Memory B cell (primary cell): ENCODE measurements at regions not wholly inside any gene's neighbourhood (a gene's known extent, or its start where the extent isn't known, plus 50 kb on each side); places are given as distances from the start of the nearest gene placed in this dataset.

ENCODE experiments used
- ATAC-seq: fragments of 150-1000 bp; cut with Tn5 transposase; 2 replicates; pipeline ENCODE4 v1.10.0; 2021; ENCODE audit warnings: low read depth, mild to moderate bottlenecking, moderate library complexity
- DNase-seq, 2 donors: peaks; one replicate each; pipeline ENCODE4 v3.0.0; 2022; ENCODE audit warnings: low spot score in 2 of 2
- H3K27ac Mint-ChIP-seq: one replicate; pipeline ENCODE4 v1.8.0; 2022; ENCODE audit warnings: mild to moderate bottlenecking, moderate library complexity, mixed read lengths
- H3K27me3 Mint-ChIP-seq: one replicate; pipeline ENCODE4 v1.8.0; 2022; ENCODE audit warnings: mixed read lengths
- H3K36me3 Mint-ChIP-seq: one replicate; pipeline ENCODE4 v1.8.0; 2022; ENCODE audit warnings: mild to moderate bottlenecking, mixed read lengths
- H3K4me1 Mint-ChIP-seq: one replicate; pipeline ENCODE4 v1.8.0; 2022; ENCODE audit warnings: mixed read lengths
- H3K4me3 Mint-ChIP-seq: one replicate; pipeline ENCODE4 v1.8.0; 2022; ENCODE audit warnings: mild to moderate bottlenecking, moderate library complexity, mixed read lengths
- H3K9me3 Mint-ChIP-seq: one replicate; pipeline ENCODE4 v1.8.0; 2022; ENCODE audit warnings: mixed read lengths

DNA sequence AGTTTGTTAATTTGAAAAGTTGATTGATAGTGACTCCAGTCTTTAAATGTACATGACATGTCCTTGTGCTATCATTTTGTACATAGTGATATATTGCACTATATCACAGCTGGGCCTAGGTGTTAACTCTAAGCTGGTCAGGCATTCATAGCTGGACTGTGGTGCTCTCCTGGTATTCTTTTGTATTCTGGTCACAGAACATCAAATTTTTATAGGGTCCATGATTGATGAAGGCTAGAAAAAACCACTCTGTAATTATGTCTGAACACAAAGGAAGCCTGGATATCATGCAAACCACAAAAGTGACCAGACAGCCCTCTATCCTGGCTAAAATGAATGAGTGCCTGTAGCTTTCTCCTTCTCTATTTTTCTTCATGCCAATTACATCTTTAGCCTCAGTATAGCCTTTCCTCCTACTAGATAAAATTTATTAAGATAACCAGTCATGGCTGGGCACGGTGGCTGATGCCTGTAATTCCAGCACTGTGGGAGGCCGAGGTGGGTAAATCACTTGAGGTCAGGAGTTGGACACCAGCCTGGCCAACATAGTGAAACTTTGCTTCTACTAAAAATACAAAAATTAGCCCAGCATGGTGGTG lies 134.9 kb upstream of the B3GALT2 start:
- ATAC-seq (no peak), DNase-seq (no peak)
- H3K36me3 Mint-ChIP-seq, result no peaks in the 10 kb centered on the region
- H3K9me3 Mint-ChIP-seq, result peaks cover 7% of the 10 kb centered on the region
- H3K4me1 Mint-ChIP-seq, result no peaks in the 10 kb centered on the region
- no peak overlapping the region for H3K27ac Mint-ChIP-seq
- no peaks in the 10 kb centered on the region for H3K27me3 Mint-ChIP-seq
- no peak overlapping the region for H3K4me3 Mint-ChIP-seq

DNA sequence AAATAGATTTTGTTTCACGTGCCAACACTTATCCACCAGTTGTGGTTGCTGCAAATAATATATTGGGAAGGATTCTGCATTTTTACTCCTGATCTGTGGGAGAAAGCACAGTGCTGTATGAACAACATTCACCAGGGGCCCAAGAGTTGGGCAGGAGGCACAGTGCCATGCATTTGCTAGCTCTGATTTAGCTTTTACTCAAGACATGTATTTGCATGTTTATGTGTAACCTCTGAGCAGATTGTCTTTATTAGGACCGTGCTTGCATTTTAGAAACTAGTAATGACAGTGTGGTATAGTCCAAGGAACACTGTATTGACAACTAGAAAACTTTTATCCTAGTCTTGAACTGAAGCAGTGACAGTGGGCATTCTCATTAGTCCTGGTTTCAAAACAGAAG lies 133.9 kb upstream of the B3GALT2 start:
- H3K9me3 Mint-ChIP-seq, result peaks cover 7% of the 10 kb centered on the region
- H3K36me3 Mint-ChIP-seq, result no peaks in the 10 kb centered on the region
- no peak overlapping the region for H3K4me3 Mint-ChIP-seq
- no peak overlapping the region for H3K27ac Mint-ChIP-seq
- DNase-seq, result no peak
- no peaks in the 10 kb centered on the region for H3K27me3 Mint-ChIP-seq
- no peaks in the 10 kb centered on the region for H3K4me1 Mint-ChIP-seq
- ATAC-seq, result no peak

- no peaks in the 10 kb centered on the region for H3K4me1 Mint-ChIP-seq
- peaks cover 7% of the 10 kb centered on the region for H3K9me3 Mint-ChIP-seq
- no peaks in the 10 kb centered on the region for H3K36me3 Mint-ChIP-seq
- peaks cover 1% of the 10 kb centered on the region for H3K27me3 Mint-ChIP-seq
- H3K4me3 Mint-ChIP-seq, result no peak overlapping the region
- H3K27ac Mint-ChIP-seq, result no peak overlapping the region
- DNase-seq (no peak), ATAC-seq (no peak)
Observed at GRCh38 chr1:193318347-193318746, 131.9 kb upstream of the B3GALT2 start.

DNA sequence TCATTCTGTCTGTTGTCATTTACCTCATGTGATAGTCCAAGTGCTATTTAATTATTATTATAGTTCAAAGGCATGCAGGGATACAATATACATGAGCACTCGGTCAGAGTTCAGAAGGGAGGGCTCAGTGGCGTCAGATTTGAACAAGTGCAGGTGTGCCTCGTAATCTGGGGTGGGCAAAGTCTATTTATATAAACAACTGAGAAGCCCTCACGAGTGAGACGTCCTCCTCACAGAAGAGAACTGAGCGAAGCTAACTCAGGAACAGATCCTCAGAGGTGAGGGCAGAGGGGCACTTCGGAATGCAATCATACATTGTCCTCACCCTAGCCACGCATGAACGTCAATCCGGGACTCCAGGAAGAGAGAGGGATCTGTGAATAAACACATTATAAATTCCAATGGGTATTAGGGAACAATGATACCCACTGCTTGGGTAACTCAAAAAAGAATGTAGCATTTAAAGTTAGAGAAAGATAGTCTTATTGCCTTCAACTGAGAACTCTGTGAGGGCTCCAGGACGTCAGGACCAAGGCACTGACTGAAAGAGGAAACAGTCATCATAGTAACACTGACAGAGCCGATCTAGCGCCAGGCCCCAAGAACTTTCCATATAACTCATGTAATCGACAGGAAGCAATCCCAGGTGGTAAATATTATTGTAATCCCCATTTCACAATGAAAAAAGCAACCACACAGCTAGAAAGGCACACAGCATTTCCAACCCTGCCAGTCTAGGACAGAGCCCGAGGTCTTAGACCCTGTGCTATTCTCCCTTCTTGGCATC lies 127.1 kb upstream of the B3GALT2 start:
- peaks cover 4% of the 10 kb centered on the region for H3K27me3 Mint-ChIP-seq
- H3K4me1 Mint-ChIP-seq, result no peaks in the 10 kb centered on the region
- H3K4me3 Mint-ChIP-seq, result no peak overlapping the region
- no peak for ATAC-seq
- H3K27ac Mint-ChIP-seq, result no peak overlapping the region
- H3K36me3 Mint-ChIP-seq, result no peaks in the 10 kb centered on the region
- DNase-seq, result no peak
- H3K9me3 Mint-ChIP-seq, result peaks cover 1% of the 10 kb centered on the region

- Mint-ChIP-seq H3K9me3 (no peaks in the 10 kb centered on the region), H3K27ac (no peak overlapping the region), H3K4me1 (no peaks in the 10 kb centered on the region), H3K4me3 (no peak overlapping the region), H3K27me3 (peaks cover 4% of the 10 kb centered on the region), H3K36me3 (no peaks in the 10 kb centered on the region)
- DNase-seq (no peak), ATAC-seq (no peak)
Observed at GRCh38 chr1:193312432-193312831, 126.0 kb upstream of the B3GALT2 start.

DNA sequence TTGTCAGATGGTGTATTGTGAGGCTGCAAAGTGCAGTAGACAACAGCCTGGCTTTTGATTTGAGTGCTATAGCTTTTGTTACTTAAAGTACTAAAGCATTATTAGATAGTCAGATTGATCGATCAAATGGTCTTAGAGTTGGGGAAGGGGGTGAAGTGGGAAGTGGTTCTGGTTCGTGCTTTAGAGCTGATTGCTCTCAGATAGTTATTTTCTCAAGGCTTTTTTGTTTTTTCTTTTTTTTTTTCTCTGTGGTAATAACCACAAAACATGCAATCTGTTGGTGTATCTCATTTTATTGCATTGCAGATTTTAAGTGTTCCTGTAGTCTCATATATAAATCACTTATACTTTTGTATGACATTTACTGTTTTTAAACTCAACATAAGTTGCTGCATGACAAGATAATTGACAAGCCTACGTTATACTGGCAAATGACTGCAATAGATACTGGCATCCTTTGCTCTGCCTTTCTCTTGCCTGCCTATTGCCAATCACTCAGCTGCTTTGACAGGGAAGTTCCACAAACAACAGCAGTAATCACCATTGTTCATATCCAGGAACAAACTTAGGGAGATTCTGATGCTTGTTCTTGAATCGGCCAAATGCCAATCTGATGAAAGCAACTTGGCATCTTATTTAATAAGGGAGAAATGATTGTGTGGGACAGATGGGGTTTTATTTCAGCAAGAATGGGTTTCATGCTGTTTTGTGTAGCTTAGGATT lies 125.0 kb upstream of the B3GALT2 start:
- no peaks in the 10 kb centered on the region for H3K36me3 Mint-ChIP-seq
- no peak for ATAC-seq
- no peak overlapping the region for H3K27ac Mint-ChIP-seq
- H3K4me3 Mint-ChIP-seq, result no peak overlapping the region
- H3K4me1 Mint-ChIP-seq, result no peaks in the 10 kb centered on the region
- DNase-seq, result no peak
- no peaks in the 10 kb centered on the region for H3K9me3 Mint-ChIP-seq
- H3K27me3 Mint-ChIP-seq, result peaks cover 4% of the 10 kb centered on the region

GRCh38 chr1:193310564-193310963 lies 124.2 kb upstream of the B3GALT2 start:
- H3K27me3 Mint-ChIP-seq, result peaks cover 4% of the 10 kb centered on the region
- no peaks in the 10 kb centered on the region for H3K9me3 Mint-ChIP-seq
- H3K36me3 Mint-ChIP-seq, result no peaks in the 10 kb centered on the region
- no peak overlapping the region for H3K4me3 Mint-ChIP-seq
- no peak for DNase-seq
- ATAC-seq, result no peak
- no peak overlapping the region for H3K27ac Mint-ChIP-seq
- H3K4me1 Mint-ChIP-seq, result no peaks in the 10 kb centered on the region

DNA sequence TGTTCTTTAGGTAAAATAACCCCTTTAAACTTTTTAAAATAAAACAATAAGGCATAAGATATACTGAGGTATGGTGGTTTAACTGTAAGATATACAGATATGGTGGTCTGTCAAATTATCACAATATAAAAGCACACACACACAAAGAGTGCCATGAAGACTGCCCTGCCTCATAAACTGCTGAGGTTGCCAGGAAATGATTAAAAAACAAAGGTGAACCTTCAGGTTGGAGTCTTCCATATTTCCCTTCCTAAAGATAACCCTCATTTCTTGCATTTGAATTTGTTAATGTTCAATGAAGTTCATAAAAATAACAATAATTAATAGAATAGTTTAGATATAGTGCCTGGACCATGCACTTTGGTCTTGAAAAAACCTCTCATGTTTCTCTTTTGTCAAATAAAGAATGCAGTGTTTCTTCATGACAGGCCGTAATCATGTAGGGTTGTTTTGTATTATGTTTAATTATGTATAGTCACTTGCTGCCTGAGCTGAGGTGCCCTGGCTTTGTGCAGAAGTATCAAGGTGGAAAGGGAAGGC lies 123.6 kb upstream of the B3GALT2 start:
- Mint-ChIP-seq H3K4me1 (no peaks in the 10 kb centered on the region), H3K4me3 (no peak overlapping the region), H3K27ac (no peak overlapping the region), H3K9me3 (no peaks in the 10 kb centered on the region), H3K36me3 (no peaks in the 10 kb centered on the region), H3K27me3 (peaks cover 4% of the 10 kb centered on the region)
- DNase-seq (no peak), ATAC-seq (no peak)

DNA sequence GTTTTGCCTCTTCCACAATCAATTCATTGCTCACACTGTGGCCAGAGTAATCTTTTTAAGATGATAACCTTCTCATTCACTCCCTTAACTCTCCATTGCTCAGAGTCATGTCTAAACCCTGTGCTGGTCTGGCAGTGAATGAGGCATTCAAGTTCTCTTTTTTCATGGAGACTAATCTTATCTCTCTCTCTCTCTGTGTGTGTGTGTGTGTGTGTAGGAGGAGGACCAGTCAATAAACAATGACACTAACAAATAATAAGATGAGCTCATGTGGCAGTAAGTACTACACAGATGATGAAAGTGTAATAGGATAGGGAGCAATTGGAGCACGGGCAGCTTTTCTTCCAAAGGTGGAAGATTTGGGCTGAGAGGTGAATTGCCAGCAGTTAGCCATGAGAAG lies 122.0 kb upstream of the B3GALT2 start:
- DNase-seq (no peak), ATAC-seq (no peak)
- H3K27ac Mint-ChIP-seq, result no peak overlapping the region
- peaks cover 3% of the 10 kb centered on the region for H3K27me3 Mint-ChIP-seq
- no peaks in the 10 kb centered on the region for H3K4me1 Mint-ChIP-seq
- no peaks in the 10 kb centered on the region for H3K9me3 Mint-ChIP-seq
- H3K36me3 Mint-ChIP-seq, result no peaks in the 10 kb centered on the region
- no peak overlapping the region for H3K4me3 Mint-ChIP-seq

DNA sequence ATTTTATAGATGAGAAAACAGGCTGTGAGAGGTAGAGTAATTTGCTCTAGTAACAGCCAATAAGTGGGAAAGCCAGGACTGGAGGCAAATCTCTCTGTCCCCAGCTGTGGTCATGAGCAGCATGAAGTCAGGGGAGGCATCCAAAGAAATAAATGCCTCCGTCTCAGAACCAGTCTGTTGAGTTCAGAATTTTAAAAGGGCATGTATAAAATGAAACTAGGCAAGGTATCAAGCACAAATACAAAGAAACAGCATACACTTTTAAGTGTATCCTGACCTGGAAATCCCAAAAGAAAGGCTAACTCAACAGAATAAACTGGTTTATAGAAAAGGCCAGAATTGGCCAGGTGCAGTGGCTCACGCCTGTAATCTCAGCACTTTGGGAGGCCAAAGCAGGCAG lies 120.0 kb upstream of the B3GALT2 start:
- Mint-ChIP-seq H3K4me3 (no peak overlapping the region), H3K36me3 (no peaks in the 10 kb centered on the region), H3K27ac (no peak overlapping the region), H3K27me3 (peaks cover 4% of the 10 kb centered on the region), H3K4me1 (peaks cover 4% of the 10 kb centered on the region), H3K9me3 (no peaks in the 10 kb centered on the region)
- ATAC-seq (no peak), DNase-seq (no peak)
